Endothelial cell of umbilical vein (primary cell): ENCODE measurements at regions not wholly inside any gene's neighbourhood (a gene's known extent, or its start where the extent isn't known, plus 50 kb on each side); places are given as distances from the start of the nearest gene placed in this dataset.

Source experiments
- CTCF ChIP-seq, 2 donors: IDR thresholded peaks; 1 replicate in 1 of 2; 2 replicates in 1 of 2; pipeline ENCODE4 v1.5.1; 2011; ENCODE audit warnings: low read length in 2 of 2, mild to moderate bottlenecking in 2 of 2, moderate library complexity in 2 of 2, control low read depth in 1 of 2, inconsistent platforms in 1 of 2, low read depth in 1 of 2; ENCODE audit not compliant: insufficient read depth in 1 of 2; ENCODE audit errors: extremely low read depth in 1 of 2
- EZH2 ChIP-seq: IDR thresholded peaks from 2 replicates; pipeline ENCODE4 v1.6.1; 2012; ENCODE audit warnings: borderline replicate concordance, low read depth, mild to moderate bottlenecking, moderate library complexity, low read length, inconsistent platforms; ENCODE audit not compliant: severe bottlenecking
- FOS ChIP-seq: IDR thresholded peaks from 2 replicates; pipeline ENCODE4 v1.6.1; 2011; ENCODE audit warnings: mild to moderate bottlenecking, low read length, moderate library complexity, borderline replicate concordance; ENCODE audit not compliant: insufficient read depth
- JUN ChIP-seq: IDR thresholded peaks from 2 replicates; pipeline ENCODE4 v1.6.1; 2011; ENCODE audit warnings: borderline replicate concordance, low read depth; ENCODE audit not compliant: insufficient read length, insufficient read depth
- POLR2AphosphoS5 ChIP-seq: IDR thresholded peaks from 2 replicates; pipeline ENCODE4 v1.6.1; 2012; ENCODE audit warnings: low read depth, mild to moderate bottlenecking, control low read depth, low read length, moderate library complexity; ENCODE audit not compliant: insufficient read depth
- TF ChIP-seq, protein P1 (sequence below): IDR thresholded peaks from 2 replicates; pipeline ENCODE4 v1.6.1; 2011; ENCODE audit not compliant: insufficient read depth, insufficient read length

DNA sequence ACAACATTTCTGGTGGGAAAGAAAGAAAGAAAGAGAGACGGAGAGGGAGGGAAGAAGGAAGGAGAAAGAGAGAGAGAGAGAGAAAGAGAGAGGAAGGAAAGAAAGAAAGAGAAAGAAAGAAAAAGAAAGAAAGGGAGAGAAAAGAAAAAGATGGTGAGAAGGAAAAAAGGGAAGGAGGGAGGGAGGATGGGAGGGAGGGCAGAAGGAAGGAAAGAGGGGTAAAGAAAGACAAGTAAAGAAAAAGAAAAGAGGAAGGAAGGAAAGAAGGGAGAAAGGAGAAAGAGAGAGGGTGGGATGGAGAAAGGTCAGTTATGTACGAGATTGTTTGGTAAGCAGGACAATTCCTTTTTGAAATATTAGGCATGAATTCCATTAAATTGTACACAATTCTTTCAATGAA lies 145.3 kb downstream of the SPRY2 start:
- TF ChIP-seq EZH2 (no peak), CTCF (IDR thresholded peaks at IDR 0.05; ENCODE audit: extremely low read depth in 1 of 2, insufficient read depth in 1 of 2, low read depth in 1 of 2, low read length in 2 of 2) (no peak), POLR2AphosphoS5 (no peak), FOS (no peak), JUN (no peak)
- TF ChIP-seq, protein P1, sequence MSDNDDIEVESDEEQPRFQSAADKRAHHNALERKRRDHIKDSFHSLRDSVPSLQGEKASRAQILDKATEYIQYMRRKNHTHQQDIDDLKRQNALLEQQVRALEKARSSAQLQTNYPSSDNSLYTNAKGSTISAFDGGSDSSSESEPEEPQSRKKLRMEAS = no peak
